Mesothelial cell of epicardium (in vitro differentiated cells): ENCODE measurements at regions not wholly inside any gene's neighbourhood (a gene's known extent, or its start where the extent isn't known, plus 50 kb on each side); places are given as distances from the start of the nearest gene placed in this dataset.

ENCODE experiments used
- DNase-seq, 2 experiments: peaks; one replicate each; pipeline ENCODE4 v3.0.0; 2021; ENCODE audit warnings: low spot score in 2 of 2; ENCODE audit not compliant: unreplicated experiment in 2 of 2
- H3K27ac Mint-ChIP-seq: 2 replicates; pipeline ENCODE4 v1.8.0; 2021; ENCODE audit warnings: mixed read lengths
- H3K27me3 Mint-ChIP-seq: 2 replicates; pipeline ENCODE4 v1.8.0; 2021; ENCODE audit warnings: low read depth, mixed read lengths
- H3K36me3 Mint-ChIP-seq: 2 replicates; pipeline ENCODE4 v1.8.0; 2021; ENCODE audit warnings: mixed read lengths
- H3K4me1 Mint-ChIP-seq: 2 replicates; pipeline ENCODE4 v1.8.0; 2021; ENCODE audit warnings: mixed read lengths
- H3K4me3 Mint-ChIP-seq: 2 replicates; pipeline ENCODE4 v1.8.0; 2021; ENCODE audit warnings: mild to moderate bottlenecking, moderate library complexity, mixed read lengths
- H3K9me3 Mint-ChIP-seq: 2 replicates; pipeline ENCODE4 v1.8.0; 2021; ENCODE audit warnings: mixed read lengths
- CTCF ChIP-seq: fragments of 200-600 bp; sonication (generic); IDR thresholded peaks from one replicate; pipeline ENCODE4 v1.5.0; 2021; ENCODE audit warnings: antibody characterized with exemption; ENCODE audit not compliant: unreplicated experiment

- Mint-ChIP-seq H3K4me3 (no peak overlapping the region), H3K36me3 (no peaks in the 10 kb centered on the region), H3K27ac (no peak overlapping the region), H3K27me3 (no peaks in the 10 kb centered on the region), H3K9me3 (no peaks in the 10 kb centered on the region), H3K4me1 (peaks cover 10% of the 10 kb centered on the region)
- DNase-seq: no peak
- TF ChIP-seq CTCF: no peak
Measured at GRCh38 chr4:44121210-44121609, 327.4 kb downstream of the KCTD8 start.
